Activated CD8-positive, alpha-beta T cell treated with anti-CD3 and anti-CD28 coated beads for 36 hours (primary cell): ENCODE measurements at regions not wholly inside any gene's neighbourhood (a gene's known extent, or its start where the extent isn't known, plus 50 kb on each side); places are given as distances from the start of the nearest gene placed in this dataset.

Source experiments
- ATAC-seq: fragments of 200-7000 bp; cut with Tn5 transposase; one replicate; pipeline ENCODE4 v1.10.0; 2021; ENCODE audit warnings: mild to moderate bottlenecking, moderate library complexity
- CTCF ChIA-PET: fragments of 350-600 bp; sonication (Branson Sonifier 250); formaldehyde crosslinking; loops from one replicate; lab custom pipeline; 2021; ENCODE audit warnings: antibody characterized with exemption; lab: Charles Lee
- POLR2A ChIA-PET: fragments of 350-600 bp; sonication (Branson Sonifier 250); formaldehyde crosslinking; loops from one replicate; lab custom pipeline; 2021; ENCODE audit warnings: antibody characterized with exemption; lab: Charles Lee
- DNase-seq: peaks from one replicate; pipeline ENCODE4 v3.0.0-alpha.2; 2020
- H3K27ac Mint-ChIP-seq: one replicate; pipeline ENCODE4 v1.8.0; 2021; ENCODE audit warnings: mild to moderate bottlenecking, mixed read lengths
- H3K27me3 Mint-ChIP-seq: one replicate; pipeline ENCODE4 v1.8.0; 2021; ENCODE audit warnings: mixed read lengths
- H3K36me3 Mint-ChIP-seq: one replicate; pipeline ENCODE4 v1.8.0; 2021; ENCODE audit warnings: low read depth, mixed read lengths
- H3K4me1 Mint-ChIP-seq: one replicate; pipeline ENCODE4 v1.8.0; 2021; ENCODE audit warnings: low read depth, mixed read lengths
- H3K4me3 Mint-ChIP-seq: one replicate; pipeline ENCODE4 v1.8.0; 2021; ENCODE audit warnings: mild to moderate bottlenecking, moderate library complexity, mixed read lengths
- H3K9me3 Mint-ChIP-seq: one replicate; pipeline ENCODE4 v1.8.0; 2021; ENCODE audit warnings: mixed read lengths
- intact Hi-C: fragments of 100-400 bp; cut with micrococcal nuclease; formaldehyde crosslinking; loops from one replicate; pipeline ENCODE4 v1.10.0; 2022
- TF ChIP-seq, protein P1 (sequence below): fragments of 200-600 bp; IDR thresholded peaks from one replicate; pipeline ENCODE4 v1.8.0; 2022; ENCODE audit warnings: antibody characterized with exemption, mild to moderate bottlenecking

DNA sequence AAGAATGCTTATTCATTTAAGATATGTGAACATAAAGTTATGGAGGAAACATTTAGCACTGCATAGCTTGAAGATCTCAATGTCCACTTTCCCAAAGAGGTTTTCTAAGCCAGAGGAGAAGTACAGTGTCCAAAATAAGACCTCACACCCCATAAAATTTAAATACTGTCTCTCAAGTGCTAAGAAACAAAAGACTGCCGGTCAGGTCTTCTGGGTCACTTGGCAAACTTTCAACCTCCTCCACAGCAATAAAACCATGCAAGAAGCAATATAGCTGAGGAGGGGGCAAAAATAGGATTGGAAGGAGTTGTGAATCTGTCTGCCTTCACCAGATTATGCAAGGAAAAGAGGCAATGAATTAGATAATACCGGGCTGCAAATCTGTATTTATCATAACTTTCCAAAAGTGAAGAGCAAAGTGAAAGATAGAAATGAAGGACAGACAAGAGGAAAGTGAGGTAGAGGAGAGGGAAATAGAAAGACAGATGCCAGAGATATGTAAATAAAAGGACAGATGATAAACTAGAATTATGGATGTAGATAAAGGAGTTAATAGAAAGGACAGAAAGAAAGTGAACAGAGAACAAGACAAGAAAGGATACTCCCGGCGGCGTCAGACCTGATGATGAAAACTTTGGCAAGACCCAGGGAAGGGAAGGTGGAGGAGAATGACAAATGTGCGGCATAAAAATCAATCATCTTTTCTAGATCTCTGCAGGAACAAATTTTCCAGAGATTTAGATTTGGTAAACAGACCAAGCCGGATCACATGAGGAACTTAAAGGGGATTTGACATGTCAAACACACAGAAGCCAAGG is 152.7 kb upstream of the FAM241A start:
- intact Hi-C loops = no loop called here
- Mint-ChIP-seq H3K9me3 (no peaks in the 10 kb centered on the region), H3K36me3 (no peaks in the 10 kb centered on the region), H3K27me3 (peaks cover 13% of the 10 kb centered on the region), H3K27ac (no peak overlapping the region), H3K4me1 (no peaks in the 10 kb centered on the region), H3K4me3 (no peak overlapping the region)
- ChIA-PET POLR2A (no interaction called here), CTCF (interaction anchor here (1.3 kb wide), 1 partner anchor 48 kb away, joined by 3 read pairs; no protein-coding TSS in a partner anchor)
- TF ChIP-seq, protein P1, sequence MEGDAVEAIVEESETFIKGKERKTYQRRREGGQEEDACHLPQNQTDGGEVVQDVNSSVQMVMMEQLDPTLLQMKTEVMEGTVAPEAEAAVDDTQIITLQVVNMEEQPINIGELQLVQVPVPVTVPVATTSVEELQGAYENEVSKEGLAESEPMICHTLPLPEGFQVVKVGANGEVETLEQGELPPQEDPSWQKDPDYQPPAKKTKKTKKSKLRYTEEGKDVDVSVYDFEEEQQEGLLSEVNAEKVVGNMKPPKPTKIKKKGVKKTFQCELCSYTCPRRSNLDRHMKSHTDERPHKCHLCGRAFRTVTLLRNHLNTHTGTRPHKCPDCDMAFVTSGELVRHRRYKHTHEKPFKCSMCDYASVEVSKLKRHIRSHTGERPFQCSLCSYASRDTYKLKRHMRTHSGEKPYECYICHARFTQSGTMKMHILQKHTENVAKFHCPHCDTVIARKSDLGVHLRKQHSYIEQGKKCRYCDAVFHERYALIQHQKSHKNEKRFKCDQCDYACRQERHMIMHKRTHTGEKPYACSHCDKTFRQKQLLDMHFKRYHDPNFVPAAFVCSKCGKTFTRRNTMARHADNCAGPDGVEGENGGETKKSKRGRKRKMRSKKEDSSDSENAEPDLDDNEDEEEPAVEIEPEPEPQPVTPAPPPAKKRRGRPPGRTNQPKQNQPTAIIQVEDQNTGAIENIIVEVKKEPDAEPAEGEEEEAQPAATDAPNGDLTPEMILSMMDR = no peak
- DNase-seq (no peak), ATAC-seq (no peak)

DNA sequence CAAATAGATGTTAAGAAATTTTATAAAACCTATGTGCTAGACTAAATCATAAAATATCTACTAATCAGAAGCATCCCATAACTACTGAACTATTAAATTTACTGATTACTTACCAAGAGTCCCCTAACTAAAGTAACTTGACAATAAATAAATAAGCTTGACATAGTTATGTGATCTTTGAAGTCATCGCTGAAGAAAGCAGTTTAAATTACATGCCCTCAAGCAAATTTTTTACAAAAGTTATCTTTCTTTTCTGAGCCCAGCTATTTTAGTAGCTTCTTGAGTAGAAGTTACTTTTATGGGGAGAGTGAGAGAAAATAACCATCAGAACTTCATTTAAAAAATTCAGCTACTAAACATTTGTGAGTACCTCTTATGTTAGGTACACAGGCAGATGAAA is 150.9 kb upstream of the FAM241A start:
- TF ChIP-seq, protein P1 = no peak
- H3K27me3 Mint-ChIP-seq = peaks cover 10% of the 10 kb centered on the region
- no peaks in the 10 kb centered on the region for H3K9me3 Mint-ChIP-seq
- POLR2A ChIA-PET = no interaction called here
- CTCF ChIA-PET = no interaction called here
- no peaks in the 10 kb centered on the region for H3K4me1 Mint-ChIP-seq
- DNase-seq (no peak), ATAC-seq (no peak)
- H3K4me3 Mint-ChIP-seq = no peak overlapping the region
- no peak overlapping the region for H3K27ac Mint-ChIP-seq
- intact Hi-C loops = no loop called here
- no peaks in the 10 kb centered on the region for H3K36me3 Mint-ChIP-seq

DNA sequence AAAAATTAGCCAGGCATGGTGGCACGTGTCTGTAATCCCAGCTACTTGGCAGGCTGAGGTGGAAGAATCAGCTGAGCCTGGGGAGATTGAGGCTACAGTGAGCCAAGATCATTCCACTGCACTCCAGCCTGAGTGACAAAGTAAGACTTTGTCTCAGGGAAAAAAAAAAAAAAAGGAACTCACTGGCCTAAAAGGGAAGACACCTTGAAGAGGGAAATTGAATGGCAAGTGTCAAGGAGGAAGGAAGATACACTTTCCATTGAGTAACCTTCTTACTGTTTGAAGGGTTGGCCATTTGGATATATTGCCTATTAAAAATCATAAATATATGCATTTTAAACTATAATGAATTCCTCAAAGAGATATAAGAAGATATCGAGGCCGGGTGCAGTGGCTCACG is 147.5 kb upstream of the FAM241A start:
- ChIA-PET POLR2A (no interaction called here), CTCF (no interaction called here)
- ATAC-seq (no peak), DNase-seq (no peak)
- intact Hi-C loops = no loop called here
- H3K27me3 Mint-ChIP-seq = peaks cover 4% of the 10 kb centered on the region
- TF ChIP-seq, protein P1 = no peak
- H3K9me3 Mint-ChIP-seq = no peaks in the 10 kb centered on the region
- no peaks in the 10 kb centered on the region for H3K36me3 Mint-ChIP-seq
- H3K4me1 Mint-ChIP-seq = no peaks in the 10 kb centered on the region
- no peak overlapping the region for H3K27ac Mint-ChIP-seq
- no peak overlapping the region for H3K4me3 Mint-ChIP-seq

DNA sequence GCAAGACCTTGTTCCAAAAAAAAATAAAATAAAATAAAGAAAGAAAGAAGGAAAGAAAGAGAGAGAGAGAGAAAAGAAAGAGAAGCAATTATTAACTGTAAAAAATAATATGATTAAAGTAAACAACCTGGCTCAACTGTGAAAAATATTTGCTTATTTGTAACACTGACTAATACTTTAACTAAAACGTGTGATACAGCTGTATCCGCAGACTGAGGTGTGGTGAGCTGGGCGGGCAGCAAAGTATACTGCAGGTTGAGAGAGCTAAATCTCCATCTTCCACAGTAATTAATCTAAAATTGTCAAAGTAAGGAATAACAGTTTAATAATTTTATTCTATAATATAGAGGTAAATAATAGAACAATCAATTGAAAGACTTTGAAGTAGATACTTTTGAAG is 145.5 kb upstream of the FAM241A start:
- H3K4me3 Mint-ChIP-seq = no peak overlapping the region
- no peaks in the 10 kb centered on the region for H3K4me1 Mint-ChIP-seq
- intact Hi-C loops = no loop called here
- TF ChIP-seq, protein P1 = no peak
- CTCF ChIA-PET = no interaction called here
- H3K27me3 Mint-ChIP-seq = peaks cover 1% of the 10 kb centered on the region
- POLR2A ChIA-PET = interaction anchor here (0.9 kb wide), 1 partner anchor 13 kb away, joined by 3 read pairs; no protein-coding TSS in a partner anchor
- DNase-seq (no peak), ATAC-seq (no peak)
- H3K36me3 Mint-ChIP-seq = no peaks in the 10 kb centered on the region
- H3K27ac Mint-ChIP-seq = no peak overlapping the region
- no peaks in the 10 kb centered on the region for H3K9me3 Mint-ChIP-seq

DNA sequence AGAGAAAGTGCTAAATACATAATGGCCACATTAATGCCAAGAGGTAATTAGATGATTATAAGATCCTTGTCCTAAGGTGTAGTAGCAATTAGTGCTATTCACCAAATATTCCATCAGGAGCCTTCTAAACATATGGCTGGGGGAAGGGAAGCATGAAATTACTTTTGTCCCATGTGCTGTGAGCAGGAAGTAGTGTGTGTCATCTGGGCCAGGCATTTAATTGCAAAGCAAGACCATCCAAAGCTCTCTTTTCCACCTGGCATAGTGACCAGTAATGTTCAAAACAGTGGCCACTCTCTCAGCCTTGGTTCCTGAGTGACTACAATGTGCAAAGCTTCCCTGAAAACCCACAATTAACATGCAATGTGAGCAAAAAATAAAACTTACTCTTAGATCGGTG is 144.2 kb upstream of the FAM241A start:
- TF ChIP-seq, protein P1 = no peak
- CTCF ChIA-PET = no interaction called here
- Mint-ChIP-seq H3K9me3 (no peaks in the 10 kb centered on the region), H3K27ac (no peak overlapping the region), H3K36me3 (no peaks in the 10 kb centered on the region), H3K27me3 (peaks cover under 1% of the 10 kb centered on the region), H3K4me1 (no peaks in the 10 kb centered on the region), H3K4me3 (no peak overlapping the region)
- no peak for DNase-seq
- ATAC-seq = no peak
- intact Hi-C loops = no loop called here
- POLR2A ChIA-PET = no interaction called here
